ENCODE measurements at regions not wholly inside any gene's neighbourhood (a gene's known extent, or its start where the extent isn't known, plus 50 kb on each side); places are given as distances from the start of the nearest gene placed in this dataset.

GRCh38 chr11:69369945-69370344, 76.0 kb downstream of the MYEOV start:
- TF ChIP-seq CTCF (IDR thresholded peaks at IDR 0.05) (no peak), POLR2A (IDR thresholded peaks at IDR 0.05) (no peak)

Data from uterus (tissue), 2 donors.